IMR-90 (cell line): ENCODE measurements at regions not wholly inside any gene's neighbourhood (a gene's known extent, or its start where the extent isn't known, plus 50 kb on each side); places are given as distances from the start of the nearest gene placed in this dataset.

Experiments used
- ATAC-seq: fragments of 200-7000 bp; cut with Tn5 transposase; 2 replicates; pipeline ENCODE4 v1.9.1; 2020; ENCODE audit warnings: low read depth, mild to moderate bottlenecking, moderate library complexity
- BruUV-seq: library from RNA; stranded (reverse); fragments of 400-500 nt; replicated peaks from 2 replicates; lab custom pipeline; 2021; lab: Mats Ljungman, UMichigan
- CTCF ChIA-PET: fragments of 300-600 bp; formaldehyde crosslinking; extraction: SDS; loops from one replicate; lab custom pipeline; 2021; ENCODE audit warnings: antibody characterized with exemption; lab: Yijun Ruan, JAX
- POLR2A ChIA-PET: fragments of 300-600 bp; sonication (Branson Sonifier 250); formaldehyde crosslinking; loops from one replicate; lab custom pipeline; 2022; ENCODE audit warnings: antibody characterized with exemption; ENCODE audit not compliant: unreplicated experiment; lab: Charles Lee
- DNase-seq: peaks from one replicate; pipeline ENCODE4 v3.0.0; 2013
- H2AFZ ChIP-seq: replicated peaks from 2 replicates; pipeline ENCODE3; 2013; ENCODE audit warnings: low read length, mild to moderate bottlenecking; ENCODE audit not compliant: poor library complexity
- H2AK5ac ChIP-seq: 2 replicates; pipeline ENCODE4 v1.6.1; 2013; ENCODE audit warnings: low read depth, low read length, inconsistent platforms
- H2AK9ac ChIP-seq: replicated peaks from 2 replicates; pipeline ENCODE3; 2013; ENCODE audit warnings: mild to moderate bottlenecking, low read depth, low read length, moderate library complexity; ENCODE audit not compliant: poor library complexity
- H2BK120ac ChIP-seq: 2 replicates; pipeline ENCODE4 v1.6.1; 2013; ENCODE audit warnings: low read depth, low read length, inconsistent platforms
- H2BK15ac ChIP-seq: 3 replicates; pipeline ENCODE4 v1.6.1; 2013; ENCODE audit warnings: low read depth, low read length, inconsistent platforms
- H2BK20ac ChIP-seq: 2 replicates; pipeline ENCODE4 v1.6.1; 2013; ENCODE audit warnings: low read depth, mild to moderate bottlenecking, inconsistent platforms, low read length, moderate library complexity
- H2BK5ac ChIP-seq: 2 replicates; pipeline ENCODE4 v1.6.1; 2013; ENCODE audit warnings: mild to moderate bottlenecking, low read depth, low read length, inconsistent platforms; ENCODE audit not compliant: poor library complexity, severe bottlenecking
- H3K14ac ChIP-seq: replicated peaks from 2 replicates; pipeline ENCODE4 v1.6.1; 2013; ENCODE audit warnings: low read depth, low read length, inconsistent platforms
- H3K18ac ChIP-seq: 2 replicates; pipeline ENCODE4 v1.6.1; 2013; ENCODE audit warnings: low read depth, low read length, control low read depth
- H3K23ac ChIP-seq: 2 replicates; pipeline ENCODE4 v1.6.1; 2013; ENCODE audit warnings: low read depth, low read length, inconsistent platforms
- H3K27ac ChIP-seq: 2 replicates; pipeline ENCODE4 v1.5.1; 2013; ENCODE audit warnings: mild to moderate bottlenecking, control low read depth, low read length; ENCODE audit not compliant: insufficient read depth
- H3K27me3 ChIP-seq: 2 replicates; pipeline ENCODE4 v1.6.1; 2013; ENCODE audit warnings: low read length; ENCODE audit not compliant: control insufficient read depth, insufficient read depth
- H3K36me3 ChIP-seq: 2 replicates; pipeline ENCODE4 v1.6.1; 2013; ENCODE audit warnings: low read length, mixed read lengths; ENCODE audit not compliant: control insufficient read depth, insufficient read depth
- H3K4ac ChIP-seq: 2 replicates; pipeline ENCODE4 v1.6.1; 2013; ENCODE audit warnings: low read depth, low read length, inconsistent platforms
- H3K4me1 ChIP-seq: 2 replicates; pipeline ENCODE4 v1.6.1; 2013; ENCODE audit warnings: low read length, mixed read lengths; ENCODE audit not compliant: control insufficient read depth, insufficient read depth
- H3K4me2 ChIP-seq: 2 replicates; pipeline ENCODE4 v1.6.1; 2013; ENCODE audit warnings: low read depth, mild to moderate bottlenecking, control low read depth, low read length, moderate library complexity
- H3K4me3 ChIP-seq: 2 replicates; pipeline ENCODE4 v1.5.1; 2013; ENCODE audit warnings: low read depth, mild to moderate bottlenecking, control low read depth, low read length, moderate library complexity; ENCODE audit not compliant: insufficient read depth
- H3K56ac ChIP-seq: 2 replicates; pipeline ENCODE4 v1.6.1; 2013; ENCODE audit warnings: low read length, inconsistent platforms; ENCODE audit not compliant: insufficient read depth; ENCODE audit errors: extremely low read depth
- H3K79me1 ChIP-seq, 2 experiments: 2 replicates each; pipeline ENCODE4 v1.6.1; 2013; ENCODE audit warnings: low read length in 2 of 2, inconsistent platforms in 1 of 2, low read depth in 1 of 2
- H3K9ac ChIP-seq: 2 replicates; pipeline ENCODE4 v1.6.1; 2013; ENCODE audit warnings: low read depth, low read length, control low read depth
- H3K9me1 ChIP-seq: 2 replicates; pipeline ENCODE4 v1.6.1; 2013; ENCODE audit warnings: low read length, inconsistent platforms; ENCODE audit not compliant: insufficient read depth
- H3K9me3 ChIP-seq: 2 replicates; pipeline ENCODE4 v1.6.1; 2013; ENCODE audit warnings: low read length; ENCODE audit not compliant: control insufficient read depth, insufficient read depth
- H4K20me1 ChIP-seq: 2 replicates; pipeline ENCODE4 v1.6.1; 2013; ENCODE audit warnings: low read length, inconsistent platforms; ENCODE audit not compliant: insufficient read depth
- H4K5ac ChIP-seq: 2 replicates; pipeline ENCODE4 v1.6.1; 2013; ENCODE audit warnings: mild to moderate bottlenecking, low read depth, low read length, control low read depth
- H4K8ac ChIP-seq, 2 experiments: 2 replicates each; pipeline ENCODE4 v1.6.1; 2013; ENCODE audit warnings: low read depth in 2 of 2, low read length in 2 of 2, control low read depth in 1 of 2, inconsistent platforms in 1 of 2
- H4K91ac ChIP-seq: 2 replicates; pipeline ENCODE4 v1.6.1; 2013; ENCODE audit warnings: low read depth, low read length, inconsistent platforms; ENCODE audit not compliant: insufficient read depth
- BHLHE40 ChIP-seq: fragments of 150-350 bp; IDR thresholded peaks from 2 replicates; pipeline ENCODE4 v1.6.1; 2016; ENCODE audit warnings: mild to moderate bottlenecking, low read depth, low read length
- CEBPB ChIP-seq: IDR thresholded peaks from 2 replicates; pipeline ENCODE4 v1.6.1; 2012; ENCODE audit warnings: low read depth, low read length, improper control_type of control experiment
- CHD1 ChIP-seq: IDR thresholded peaks from 2 replicates; pipeline ENCODE4 v1.6.1; 2012; ENCODE audit warnings: low read depth, low read length, improper control_type of control experiment
- MAFK ChIP-seq: IDR thresholded peaks from 2 replicates; pipeline ENCODE4 v1.6.1; 2012; ENCODE audit warnings: low read depth, low read length, improper control_type of control experiment
- MAZ ChIP-seq: IDR thresholded peaks from 2 replicates; pipeline ENCODE4 v1.6.1; 2012; ENCODE audit warnings: low read depth, mild to moderate bottlenecking, low read length, improper control_type of control experiment, moderate library complexity, borderline replicate concordance
- MXI1 ChIP-seq: IDR thresholded peaks from 2 replicates; pipeline ENCODE4 v1.6.1; 2012; ENCODE audit warnings: low read depth, mild to moderate bottlenecking, low read length, moderate library complexity, borderline replicate concordance
- NFE2L2 ChIP-seq: fragments of 150-350 bp; IDR thresholded peaks from 2 replicates; pipeline ENCODE4 v1.6.1; 2016; ENCODE audit warnings: low read depth, mild to moderate bottlenecking, low read length
- POLR2A ChIP-seq: IDR thresholded peaks from 2 replicates; pipeline ENCODE4 v1.6.1; 2012; ENCODE audit warnings: mild to moderate bottlenecking, low read depth, low read length
- RAD21 ChIP-seq: IDR thresholded peaks from 2 replicates; pipeline ENCODE4 v1.6.1; 2012; ENCODE audit warnings: low read length, improper control_type of control experiment
- RCOR1 ChIP-seq: IDR thresholded peaks from 2 replicates; pipeline ENCODE4 v1.6.1; 2012; ENCODE audit warnings: mild to moderate bottlenecking, low read length, improper control_type of control experiment; ENCODE audit not compliant: insufficient replicate concordance
- SMC3 ChIP-seq: fragments of 150-350 bp; IDR thresholded peaks from 2 replicates; pipeline ENCODE4 v1.6.1; 2016; ENCODE audit warnings: low read depth, mild to moderate bottlenecking, antibody characterized with exemption, low read length, moderate library complexity
- WGBS, 2 experiments: methylation state at CpG; one replicate each; pipeline versions ENCODE4 v1.1.5 to v1.1.7; 2013; ENCODE audit warnings: missing lambda C conversion rate in 2 of 2; ENCODE audit not compliant: insufficient read length in 1 of 2; ENCODE audit errors: extremely low coverage in 2 of 2; 5-methylcytosine and 5-hydroxymethylcytosine counted together
- dilution Hi-C: fragments of 300-500 bp; cut with HindIII; formaldehyde crosslinking; loops from one replicate; pipeline ENCODE4 v1.14.3; 2018; ENCODE audit warnings: low sequenced_read_pairs; ENCODE audit not compliant: unreplicated experiment
- in situ Hi-C: fragments of 300-500 bp; cut with MboI; formaldehyde crosslinking; loops from 3 replicates; pipeline ENCODE4 v1.14.3; 2019; ENCODE audit warnings: low sequenced_read_pairs, inconsistent platforms, mixed read lengths
- intact Hi-C: fragments of 100-400 bp; cut with micrococcal nuclease; formaldehyde crosslinking; loops from 2 replicates; pipeline ENCODE4 v1.10.0; 2022
- TF ChIP-seq, protein P1 (sequence below): fragments of 150-350 bp; IDR thresholded peaks from 2 replicates; pipeline ENCODE4 v1.6.1; 2016; ENCODE audit warnings: low read depth, mild to moderate bottlenecking, low read length, moderate library complexity, borderline replicate concordance
- TF ChIP-seq, protein P2 (sequence below): fragments of 150-350 bp; IDR thresholded peaks from 2 replicates; pipeline ENCODE4 v1.6.1; 2017; ENCODE audit warnings: mild to moderate bottlenecking, antibody characterized with exemption, low read length, low read depth
- TF ChIP-seq, protein P3 (sequence below): conservative IDR thresholded peaks from 2 replicates; pipeline ENCODE4 v1.5.1; 2012; ENCODE audit warnings: mild to moderate bottlenecking, low read depth, low read length, improper control_type of control experiment

DNA sequence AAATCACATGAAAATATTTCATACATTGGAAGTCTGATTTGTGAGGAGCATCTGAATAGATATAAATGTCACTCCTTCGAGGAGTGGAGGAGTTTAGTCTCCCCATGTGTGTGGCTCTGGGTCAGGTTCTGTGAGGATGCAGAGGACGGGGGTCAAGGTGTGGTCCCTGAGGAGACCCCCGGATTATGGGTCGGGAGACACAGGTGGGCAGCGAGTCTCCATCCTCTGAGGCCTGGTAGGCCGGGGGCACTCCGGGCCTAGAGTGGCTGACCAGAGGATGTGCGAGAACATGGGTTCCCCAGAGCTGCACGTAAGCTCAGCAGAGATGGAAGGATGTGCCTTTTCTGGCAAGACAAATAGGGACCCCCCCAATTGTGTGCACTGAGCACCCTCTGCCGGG is 93.4 kb upstream of the TCERG1L start:
- H2AK9ac ChIP-seq, result no peak overlapping the region
- H3K27ac ChIP-seq, result no peak overlapping the region
- H2BK20ac ChIP-seq, result no peak overlapping the region
- no peak overlapping the region for H3K4me3 ChIP-seq
- no peak overlapping the region for H2AK5ac ChIP-seq
- H4K8ac ChIP-seq, result no peak overlapping the region
- intact Hi-C loops (no loop called here), in situ Hi-C loops (no loop called here), dilution Hi-C loops (no loop called here)
- H3K9me3 ChIP-seq, result peaks cover 62% of the 10 kb centered on the region
- no peaks in the 10 kb centered on the region for H3K36me3 ChIP-seq
- H3K4ac ChIP-seq, result no peak overlapping the region
- H3K23ac ChIP-seq, result no peak overlapping the region
- POLR2A ChIA-PET, result no interaction called here
- no peak overlapping the region for H3K9ac ChIP-seq
- no peak overlapping the region for H4K91ac ChIP-seq
- H3K9me1 ChIP-seq, result no peaks in the 10 kb centered on the region
- WGBS, 2 experiments, result 49% methylated on average over 5 of the region's 10 CpGs; no CpG with 5 or more reads in 1 of the 2 experiments
- no peak overlapping the region for H3K18ac ChIP-seq
- H3K56ac ChIP-seq, result no peak overlapping the region
- no peaks in the 10 kb centered on the region for H3K79me1 ChIP-seq
- no peak overlapping the region for H3K14ac ChIP-seq
- no TSS peak for BruUV-seq
- H2BK5ac ChIP-seq, result no peak overlapping the region
- H3K4me2 ChIP-seq, result no peak overlapping the region
- TF ChIP-seq RAD21 (no peak), SMC3 (no peak), BHLHE40 (no peak), NFE2L2 (no peak), RCOR1 (no peak), MXI1 (no peak), MAZ (no peak), CEBPB (no peak), CHD1 (no peak), POLR2A (no peak), MAFK (no peak)
- TF ChIP-seq, protein P1, sequence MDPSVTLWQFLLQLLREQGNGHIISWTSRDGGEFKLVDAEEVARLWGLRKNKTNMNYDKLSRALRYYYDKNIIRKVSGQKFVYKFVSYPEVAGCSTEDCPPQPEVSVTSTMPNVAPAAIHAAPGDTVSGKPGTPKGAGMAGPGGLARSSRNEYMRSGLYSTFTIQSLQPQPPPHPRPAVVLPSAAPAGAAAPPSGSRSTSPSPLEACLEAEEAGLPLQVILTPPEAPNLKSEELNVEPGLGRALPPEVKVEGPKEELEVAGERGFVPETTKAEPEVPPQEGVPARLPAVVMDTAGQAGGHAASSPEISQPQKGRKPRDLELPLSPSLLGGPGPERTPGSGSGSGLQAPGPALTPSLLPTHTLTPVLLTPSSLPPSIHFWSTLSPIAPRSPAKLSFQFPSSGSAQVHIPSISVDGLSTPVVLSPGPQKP, result no peak
- TF ChIP-seq, protein P2, sequence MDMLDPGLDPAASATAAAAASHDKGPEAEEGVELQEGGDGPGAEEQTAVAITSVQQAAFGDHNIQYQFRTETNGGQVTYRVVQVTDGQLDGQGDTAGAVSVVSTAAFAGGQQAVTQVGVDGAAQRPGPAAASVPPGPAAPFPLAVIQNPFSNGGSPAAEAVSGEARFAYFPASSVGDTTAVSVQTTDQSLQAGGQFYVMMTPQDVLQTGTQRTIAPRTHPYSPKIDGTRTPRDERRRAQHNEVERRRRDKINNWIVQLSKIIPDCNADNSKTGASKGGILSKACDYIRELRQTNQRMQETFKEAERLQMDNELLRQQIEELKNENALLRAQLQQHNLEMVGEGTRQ, result no peak
- TF ChIP-seq, protein P3, sequence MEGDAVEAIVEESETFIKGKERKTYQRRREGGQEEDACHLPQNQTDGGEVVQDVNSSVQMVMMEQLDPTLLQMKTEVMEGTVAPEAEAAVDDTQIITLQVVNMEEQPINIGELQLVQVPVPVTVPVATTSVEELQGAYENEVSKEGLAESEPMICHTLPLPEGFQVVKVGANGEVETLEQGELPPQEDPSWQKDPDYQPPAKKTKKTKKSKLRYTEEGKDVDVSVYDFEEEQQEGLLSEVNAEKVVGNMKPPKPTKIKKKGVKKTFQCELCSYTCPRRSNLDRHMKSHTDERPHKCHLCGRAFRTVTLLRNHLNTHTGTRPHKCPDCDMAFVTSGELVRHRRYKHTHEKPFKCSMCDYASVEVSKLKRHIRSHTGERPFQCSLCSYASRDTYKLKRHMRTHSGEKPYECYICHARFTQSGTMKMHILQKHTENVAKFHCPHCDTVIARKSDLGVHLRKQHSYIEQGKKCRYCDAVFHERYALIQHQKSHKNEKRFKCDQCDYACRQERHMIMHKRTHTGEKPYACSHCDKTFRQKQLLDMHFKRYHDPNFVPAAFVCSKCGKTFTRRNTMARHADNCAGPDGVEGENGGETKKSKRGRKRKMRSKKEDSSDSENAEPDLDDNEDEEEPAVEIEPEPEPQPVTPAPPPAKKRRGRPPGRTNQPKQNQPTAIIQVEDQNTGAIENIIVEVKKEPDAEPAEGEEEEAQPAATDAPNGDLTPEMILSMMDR, result no peak
- H2BK15ac ChIP-seq, result no peak overlapping the region
- ATAC-seq (no peak), DNase-seq (no peak)
- H2AFZ ChIP-seq, result no peak overlapping the region
- H3K4me1 ChIP-seq, result no peaks in the 10 kb centered on the region
- CTCF ChIA-PET, result no interaction called here
- H4K5ac ChIP-seq, result no peak overlapping the region
- no peaks in the 10 kb centered on the region for H3K27me3 ChIP-seq
- H4K20me1 ChIP-seq, result no peaks in the 10 kb centered on the region
- H2BK120ac ChIP-seq, result no peak overlapping the region
